GM21390 (cell line): ENCODE measurements at regions not wholly inside any gene's neighbourhood (a gene's known extent, or its start where the extent isn't known, plus 50 kb on each side); places are given as distances from the start of the nearest gene placed in this dataset.
"Not testable (repeated sequence)": the region's sequence is repeated elsewhere in the genome, so short reads cannot be mapped to it uniquely, and the experiment has no call there.

Experiments
- ATAC-seq: cut with Tn5 transposase; IDR thresholded peaks from one replicate; pipeline ENCODE4 v1.9.1; 2021; ENCODE audit not compliant: unreplicated experiment

DNA sequence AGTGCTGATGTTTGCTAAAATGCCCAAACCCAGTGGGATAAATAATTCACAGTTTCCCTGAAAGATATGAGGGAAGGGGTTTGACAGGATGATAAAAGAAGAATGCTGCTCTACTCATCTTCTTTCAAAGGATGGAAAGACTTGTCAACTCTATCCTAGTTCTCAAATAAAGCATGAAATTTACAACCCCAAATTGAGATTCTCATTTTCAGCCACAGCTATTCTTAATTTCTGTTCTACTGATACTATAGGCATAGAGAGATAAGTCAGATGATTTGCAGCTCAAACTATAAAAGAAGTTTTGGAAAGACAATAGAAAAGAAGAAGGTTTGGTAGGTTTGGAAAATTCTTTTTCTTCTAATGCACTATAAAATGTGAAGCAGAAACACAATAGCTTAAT lies 542.6 kb downstream of the CSNK1G3 start:
- ATAC-seq: peak; percentile 57

DNA sequence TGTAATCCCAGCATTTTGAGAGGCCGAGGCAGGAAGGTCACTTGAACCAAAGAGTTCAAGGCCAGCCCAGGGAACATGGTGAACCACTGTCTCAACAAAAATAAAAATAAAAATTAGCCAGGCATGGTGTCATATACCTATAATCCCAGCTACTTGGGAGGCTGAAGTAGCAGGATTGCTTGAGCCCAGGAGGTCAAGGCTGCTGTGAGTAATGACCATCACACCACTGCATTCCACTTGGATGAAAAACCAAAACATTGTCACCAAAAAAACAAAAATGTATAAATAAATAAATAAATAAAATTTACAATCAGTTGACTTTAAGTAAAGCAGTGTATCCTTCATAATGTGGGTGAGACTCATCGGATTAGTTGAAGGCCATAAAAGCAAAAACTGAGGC lies 541.4 kb downstream of the CSNK1G3 start:
- no peak for ATAC-seq

DNA sequence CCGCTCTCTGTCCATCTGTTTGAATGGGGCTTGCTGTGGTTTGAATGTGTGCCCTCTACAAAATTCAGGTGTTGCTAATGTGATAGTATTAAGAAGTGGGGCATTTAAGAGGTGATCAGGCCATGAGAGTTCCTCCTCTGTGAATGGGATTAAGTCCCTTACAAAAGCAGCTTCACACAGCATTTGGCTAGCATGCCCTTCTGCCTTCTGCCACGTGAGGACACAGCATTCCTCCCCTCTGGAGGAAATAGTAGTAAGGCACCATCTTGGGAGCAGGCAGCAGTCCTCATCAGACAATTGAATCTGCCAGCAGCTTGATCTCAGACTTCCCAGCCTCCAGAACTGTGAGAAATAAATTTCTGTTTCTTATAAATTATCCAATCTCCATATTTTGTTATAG lies 540.2 kb downstream of the CSNK1G3 start:
- ATAC-seq: no peak

DNA sequence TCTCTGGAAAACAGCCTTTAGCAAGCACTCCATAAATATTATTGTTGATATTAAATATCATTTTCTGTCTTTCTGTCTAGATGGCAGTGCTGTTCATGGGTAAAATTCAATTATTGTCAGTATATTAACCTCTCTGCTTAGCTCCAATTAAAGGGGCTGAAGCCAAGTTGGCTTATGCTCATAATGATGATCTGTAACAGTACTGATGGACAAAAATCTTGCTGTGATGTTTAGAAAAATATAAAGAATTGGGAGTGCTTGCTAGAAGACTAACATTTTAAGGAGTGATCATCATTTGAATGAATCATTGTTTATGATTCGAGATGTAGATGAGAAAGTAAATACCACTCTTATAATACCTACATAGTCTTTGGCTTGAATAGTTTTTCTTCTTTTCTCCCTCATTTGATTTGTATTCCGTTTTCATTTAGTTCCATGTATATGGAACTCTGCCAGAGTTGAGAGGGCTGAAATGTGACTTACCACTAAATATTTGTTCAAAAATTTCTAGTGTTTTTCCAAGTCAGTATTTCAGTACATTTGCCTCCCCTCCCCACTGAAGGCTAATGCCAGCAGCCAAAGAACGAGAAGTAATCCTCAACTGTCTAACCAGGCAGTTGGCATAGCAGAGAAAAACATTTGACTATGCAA lies 538.3 kb downstream of the CSNK1G3 start:
- no peak for ATAC-seq

DNA sequence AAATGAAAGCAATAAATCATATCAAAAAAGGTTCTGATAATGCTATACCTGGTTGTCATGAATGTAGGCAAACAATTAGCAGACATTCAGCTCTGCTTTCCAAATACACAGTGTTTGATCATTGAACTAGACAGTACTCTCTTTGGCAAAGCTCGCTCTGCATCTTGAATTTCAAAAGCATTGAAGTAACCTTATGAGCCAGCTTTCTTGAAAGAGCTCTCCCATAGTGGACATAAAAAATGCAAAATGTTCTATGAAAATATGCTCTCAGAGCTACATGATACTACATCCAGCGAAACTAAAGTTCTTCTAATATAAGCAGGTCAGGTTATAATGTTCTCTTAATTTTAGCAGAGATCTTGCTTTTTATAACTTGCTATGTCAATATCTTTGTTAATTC lies 533.4 kb downstream of the CSNK1G3 start:
- ATAC-seq: no peak

DNA sequence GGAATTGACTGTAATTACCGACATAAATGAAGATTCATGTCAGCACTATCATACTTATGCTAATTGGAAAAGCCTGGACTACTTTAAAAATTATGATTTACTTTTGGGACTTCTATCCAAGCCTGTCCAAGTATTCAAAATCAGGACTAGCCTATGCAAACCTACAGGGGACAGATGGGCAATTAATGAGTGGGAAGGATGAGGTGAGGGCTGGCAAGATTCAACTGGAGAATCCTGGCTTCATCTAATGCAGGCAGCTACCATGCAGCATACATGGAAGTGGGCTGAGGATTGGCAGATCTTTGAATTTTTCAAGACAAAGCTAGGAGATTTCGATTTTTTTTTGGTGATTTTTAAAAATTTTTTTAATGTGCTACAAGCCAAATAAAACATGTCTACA lies 532.6 kb downstream of the CSNK1G3 start:
- ATAC-seq: no peak

DNA sequence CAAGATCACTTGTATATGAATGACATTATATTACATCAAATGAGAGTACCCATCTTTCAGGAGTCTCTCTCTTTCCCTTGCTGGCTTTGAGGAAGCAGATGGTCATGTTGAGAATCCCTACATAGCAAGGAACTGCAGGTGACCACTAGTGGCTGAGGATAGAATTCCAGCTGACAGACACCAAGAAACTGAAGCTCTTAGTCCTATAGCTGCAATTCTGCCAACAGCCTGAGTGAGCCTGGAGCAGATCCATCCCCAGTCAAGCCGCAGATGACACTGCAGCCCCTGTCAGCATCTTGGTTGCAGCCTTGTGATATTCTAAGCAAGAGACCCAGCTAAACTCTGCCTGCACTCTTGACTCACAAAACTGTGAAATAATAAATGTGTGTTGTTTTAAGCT lies 531.5 kb downstream of the CSNK1G3 start:
- no peak for ATAC-seq

DNA sequence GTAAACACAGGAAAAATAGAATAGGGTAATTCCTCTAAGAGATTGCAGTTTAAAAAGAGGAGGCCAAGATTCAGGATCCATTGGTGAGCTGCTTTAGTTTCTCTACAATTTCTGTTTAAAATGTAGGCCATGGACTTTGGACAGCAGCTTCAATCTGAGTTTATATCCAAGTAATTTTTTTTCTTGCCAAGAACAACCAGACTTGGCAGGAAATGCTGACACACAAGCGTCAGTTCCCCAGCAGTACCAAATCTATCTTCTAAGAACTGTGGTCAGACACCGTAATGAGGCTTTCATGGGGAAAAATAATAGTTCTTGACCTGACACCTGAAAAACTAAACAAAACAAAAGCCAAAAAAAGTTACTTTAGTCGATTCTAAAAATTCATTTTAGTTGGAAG lies 528.8 kb downstream of the CSNK1G3 start:
- no peak for ATAC-seq

DNA sequence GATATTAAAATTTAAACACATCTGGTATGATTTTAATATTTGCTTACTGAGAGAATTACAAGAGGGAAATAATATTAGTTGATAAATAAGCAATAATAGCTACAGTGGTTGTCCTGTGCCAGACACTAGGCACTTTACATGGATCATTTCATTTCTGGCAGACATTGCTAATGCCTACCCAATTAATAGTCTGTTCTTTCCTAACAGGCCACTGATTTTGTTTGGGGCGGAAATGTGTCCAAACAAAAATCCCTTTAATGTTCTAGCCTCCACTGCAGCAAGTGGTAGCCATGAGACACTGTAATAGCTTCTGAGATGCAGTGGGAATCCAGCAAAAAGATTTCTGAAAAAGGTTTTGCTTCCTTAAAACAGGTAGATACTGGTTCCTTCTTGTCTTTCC lies 527.4 kb downstream of the CSNK1G3 start:
- no peak for ATAC-seq

DNA sequence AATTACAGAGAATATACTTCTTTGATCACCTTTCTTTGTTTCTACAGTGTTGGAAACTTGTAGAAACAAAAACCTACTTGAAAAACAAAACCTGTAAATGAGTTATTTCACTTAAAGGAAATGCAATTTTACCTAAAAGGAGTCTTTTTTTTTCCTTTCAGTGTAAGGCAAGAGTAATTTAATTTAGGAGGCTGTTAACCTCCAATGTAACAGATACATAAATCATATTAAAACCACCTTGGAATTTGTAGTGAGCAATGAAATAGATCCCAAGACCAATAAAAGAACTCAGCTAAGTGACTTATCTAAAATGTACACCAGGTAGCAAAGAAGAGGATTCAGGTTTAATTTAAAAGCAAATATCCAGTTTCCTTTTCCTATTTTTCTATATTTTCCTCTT lies 524.8 kb downstream of the CSNK1G3 start:
- ATAC-seq: no peak

DNA sequence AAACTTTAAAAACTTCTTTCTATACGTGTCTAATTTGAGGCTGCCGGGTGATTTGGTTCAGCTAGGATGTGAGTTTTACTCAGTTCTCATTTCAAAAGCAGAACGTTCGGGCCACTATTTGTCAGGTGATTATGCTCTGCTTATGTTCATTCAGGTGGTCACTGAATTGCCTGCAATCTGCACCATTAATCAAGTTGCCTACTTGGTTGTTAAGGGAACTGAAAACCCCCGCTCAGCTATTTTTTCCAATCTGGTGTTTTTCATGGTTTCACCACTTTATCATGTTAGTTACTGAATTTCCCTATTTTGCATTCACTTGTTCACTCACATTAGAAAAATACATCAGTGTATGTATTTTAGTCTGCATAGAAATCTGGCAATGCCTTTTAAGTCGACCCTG lies 523.0 kb downstream of the CSNK1G3 start:
- ATAC-seq: peak; percentile 98

DNA sequence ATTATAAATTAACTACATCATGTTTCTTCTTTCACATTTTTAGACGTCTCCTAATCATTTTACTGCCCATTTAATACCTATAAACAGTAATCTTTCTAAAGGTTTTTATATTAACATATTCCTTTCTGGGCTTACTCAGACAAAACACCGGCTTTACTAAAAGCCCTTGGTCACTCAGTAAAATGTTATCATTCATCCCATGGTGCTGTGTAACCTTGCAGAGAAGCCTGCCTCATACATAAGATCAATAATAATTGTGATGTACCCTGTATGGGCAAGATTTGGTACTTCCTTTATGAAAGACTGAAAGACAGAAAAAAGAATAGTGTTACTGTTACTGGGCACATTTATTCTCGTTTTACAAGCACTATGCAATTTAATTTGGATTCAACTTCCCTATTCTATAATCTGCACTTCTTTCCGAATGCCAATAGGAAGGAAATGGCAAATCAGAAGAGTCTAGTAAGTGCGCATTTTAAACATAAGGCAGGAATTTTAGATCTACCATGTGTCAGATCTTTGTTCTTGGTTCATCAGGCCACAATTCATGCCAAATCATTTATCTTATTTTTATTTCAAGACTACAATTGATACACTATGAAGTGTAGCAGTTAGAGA lies 522.2 kb downstream of the CSNK1G3 start:
- no peak for ATAC-seq

DNA sequence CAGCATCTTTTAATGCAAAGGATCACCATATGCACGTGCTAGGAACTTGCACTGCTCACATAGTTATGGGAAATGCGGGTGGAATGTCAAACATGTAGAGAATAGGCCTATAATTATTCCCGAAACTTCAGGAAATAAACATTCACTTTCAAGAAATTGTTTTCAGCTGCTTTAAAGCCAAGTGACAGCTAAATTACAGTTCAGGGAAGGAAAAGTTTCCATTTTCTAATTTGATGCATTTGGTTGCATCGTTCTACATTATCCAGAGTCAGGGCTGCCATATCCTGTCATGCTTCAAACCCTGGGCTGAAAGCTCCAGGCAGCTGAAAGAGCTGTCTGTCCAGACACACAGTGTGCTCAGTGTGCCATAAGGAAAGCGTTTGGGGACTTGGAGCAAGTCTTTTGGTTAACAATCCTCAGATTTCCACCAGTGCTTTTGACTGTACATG lies 518.1 kb downstream of the CSNK1G3 start:
- no peak for ATAC-seq

DNA sequence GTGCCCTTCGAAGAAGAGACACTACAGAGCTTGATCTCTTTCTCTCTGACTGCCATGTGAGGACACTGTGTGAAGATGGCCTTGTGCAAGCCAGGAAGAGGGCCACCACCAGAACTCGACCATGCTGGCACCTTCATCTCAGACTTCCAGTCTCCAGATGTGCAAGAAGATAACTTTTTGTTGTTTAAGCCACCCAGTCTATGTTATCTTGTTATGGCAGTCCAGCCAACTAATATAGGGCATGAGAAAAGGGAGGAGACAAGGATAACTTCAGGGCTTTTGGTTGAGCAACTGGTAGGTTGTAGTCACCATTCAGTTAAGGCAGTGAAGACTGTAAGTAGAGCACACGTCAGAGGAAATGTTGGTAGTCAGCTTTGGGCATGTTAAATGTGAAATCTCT lies 515.5 kb downstream of the CSNK1G3 start:
- ATAC-seq: no peak

DNA sequence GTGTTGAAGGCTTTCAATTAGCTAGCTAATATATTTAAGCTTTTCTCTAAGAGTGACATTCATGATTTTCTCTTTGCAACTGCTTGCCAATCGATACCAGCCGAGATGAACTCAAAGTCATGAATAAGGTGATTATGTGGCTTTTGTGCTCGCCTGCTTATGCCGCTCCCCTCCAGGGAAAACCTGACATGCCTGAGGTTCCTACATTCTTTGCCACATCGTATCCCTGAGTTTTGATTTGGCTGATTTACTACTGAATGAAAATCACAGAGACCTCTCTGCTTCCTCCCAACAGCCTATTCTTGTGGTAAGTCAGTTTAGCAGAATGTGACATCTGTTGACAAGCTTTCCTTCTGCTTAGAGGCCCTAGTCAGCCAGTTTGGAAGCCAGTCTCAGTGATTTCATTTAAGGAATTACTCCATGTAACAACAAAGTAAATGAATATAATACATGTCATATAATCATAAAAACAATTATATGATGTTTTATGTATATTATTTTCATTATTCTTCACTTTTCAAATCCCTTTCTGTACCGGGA lies 513.4 kb downstream of the CSNK1G3 start:
- no peak for ATAC-seq

DNA sequence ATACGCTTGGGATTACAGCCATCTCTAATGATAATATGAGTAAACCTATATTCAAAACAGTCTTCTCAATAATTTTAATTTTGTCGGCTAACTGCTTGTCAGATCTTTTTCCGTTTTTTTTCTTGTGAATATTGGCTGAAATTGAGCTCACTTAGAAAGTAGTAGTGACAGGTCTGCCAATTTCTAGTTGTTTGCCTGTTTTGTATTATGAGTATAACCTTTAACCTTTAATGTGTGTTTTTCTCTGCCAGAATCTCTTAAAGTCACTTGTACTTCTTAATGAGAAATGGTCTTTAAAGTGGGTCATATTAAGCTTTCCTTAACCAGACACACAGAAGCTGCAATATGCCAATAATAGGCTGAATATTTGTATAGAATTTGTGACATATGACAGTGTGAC lies 511.0 kb downstream of the CSNK1G3 start:
- no peak for ATAC-seq

DNA sequence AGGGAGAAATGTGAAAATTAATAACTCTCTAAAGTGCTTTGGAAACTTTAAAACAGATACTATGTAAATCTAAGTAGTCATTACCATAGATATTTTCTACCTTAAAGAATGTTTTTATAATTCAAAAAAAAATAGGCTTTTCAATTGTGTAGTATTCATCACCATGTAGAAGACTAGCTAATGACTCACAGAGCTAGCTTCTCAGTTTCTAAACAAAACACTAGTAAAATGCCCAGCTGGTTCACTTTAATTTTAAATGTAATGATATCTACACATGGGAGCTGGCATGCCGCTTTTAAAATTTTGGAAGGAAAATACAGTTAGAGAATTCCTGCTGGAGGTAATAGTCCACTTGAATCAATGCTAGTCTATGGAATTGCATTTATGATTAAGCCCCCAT lies 509.8 kb downstream of the CSNK1G3 start:
- no peak for ATAC-seq

DNA sequence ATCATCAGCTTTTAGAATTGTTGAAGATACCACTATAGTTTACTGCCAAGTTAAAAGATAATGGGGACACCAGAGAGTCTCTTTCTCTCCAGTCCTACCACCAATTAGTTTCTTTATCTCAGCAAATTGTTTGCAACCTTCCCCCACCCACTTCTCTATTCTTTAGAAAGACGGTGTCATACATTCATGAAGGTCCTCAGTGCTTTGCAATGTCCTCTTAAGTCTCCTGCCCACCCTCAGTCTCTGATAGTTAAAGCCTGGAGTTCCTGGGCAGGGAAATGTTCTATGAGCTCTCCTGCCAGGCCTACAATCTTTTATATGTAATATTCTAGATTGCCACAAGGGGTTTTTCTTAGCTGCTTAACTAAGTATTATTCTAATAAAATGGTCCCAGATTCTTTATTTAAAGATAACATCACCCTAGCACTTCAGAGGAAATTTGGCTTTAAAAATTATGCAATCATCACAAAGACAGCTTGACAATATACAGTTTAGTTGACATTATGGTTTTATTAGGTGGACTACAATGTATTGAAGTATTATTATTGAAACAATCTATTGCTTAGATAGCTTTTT lies 509.2 kb downstream of the CSNK1G3 start:
- no peak for ATAC-seq

DNA sequence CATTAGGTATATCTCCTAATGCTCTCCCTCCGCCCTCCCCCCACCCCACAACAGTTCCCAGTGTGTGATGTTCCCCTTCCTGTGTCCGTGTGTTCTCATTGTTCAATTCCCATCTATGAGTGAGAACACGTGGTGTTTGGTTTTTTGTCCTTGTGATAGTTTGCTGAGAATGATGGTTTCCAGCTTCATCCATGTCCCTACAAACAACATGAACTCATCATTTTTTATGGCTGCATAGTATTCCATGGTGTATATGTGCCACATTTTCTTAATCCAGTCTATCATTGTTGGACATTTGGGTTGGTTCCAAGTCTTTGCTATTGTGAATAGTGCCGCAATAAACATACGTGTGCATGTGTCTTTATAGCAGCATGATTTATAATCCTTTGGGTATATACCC lies 505.3 kb downstream of the CSNK1G3 start:
- not testable (repeated sequence) for ATAC-seq

DNA sequence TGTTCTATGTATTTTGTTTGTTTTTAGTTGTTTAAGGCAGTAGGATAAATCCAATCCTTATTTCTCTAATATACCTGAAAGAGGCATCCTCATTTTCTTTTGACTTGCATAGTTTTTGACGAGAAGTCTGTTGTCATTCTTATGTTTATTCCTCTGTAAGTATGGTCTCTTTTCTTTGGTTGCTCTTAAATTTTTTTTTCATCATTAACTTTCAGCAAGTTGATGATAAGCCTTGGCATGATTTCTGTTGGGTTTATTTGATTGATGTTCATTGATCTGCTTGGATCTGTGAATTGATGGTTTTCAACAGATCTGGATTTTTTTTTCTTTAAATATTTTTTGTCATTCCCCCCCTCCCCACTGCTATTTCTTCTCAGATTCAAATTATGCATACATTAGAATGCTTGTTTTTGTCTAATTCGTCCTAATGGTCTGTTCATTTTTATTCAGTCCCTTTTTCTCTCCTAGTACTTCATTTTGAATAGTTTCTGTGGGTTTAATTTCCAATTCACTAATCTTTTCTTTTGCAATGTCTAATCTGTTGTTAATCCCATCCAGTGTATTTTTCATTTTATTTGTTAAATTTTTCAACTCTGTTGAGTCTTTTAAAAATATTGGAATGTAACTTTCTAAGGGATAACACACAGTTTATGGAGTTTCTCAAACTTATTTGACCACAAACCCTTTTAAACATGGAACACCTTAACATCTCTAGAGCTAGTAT lies 495.9 kb downstream of the CSNK1G3 start:
- no peak for ATAC-seq

DNA sequence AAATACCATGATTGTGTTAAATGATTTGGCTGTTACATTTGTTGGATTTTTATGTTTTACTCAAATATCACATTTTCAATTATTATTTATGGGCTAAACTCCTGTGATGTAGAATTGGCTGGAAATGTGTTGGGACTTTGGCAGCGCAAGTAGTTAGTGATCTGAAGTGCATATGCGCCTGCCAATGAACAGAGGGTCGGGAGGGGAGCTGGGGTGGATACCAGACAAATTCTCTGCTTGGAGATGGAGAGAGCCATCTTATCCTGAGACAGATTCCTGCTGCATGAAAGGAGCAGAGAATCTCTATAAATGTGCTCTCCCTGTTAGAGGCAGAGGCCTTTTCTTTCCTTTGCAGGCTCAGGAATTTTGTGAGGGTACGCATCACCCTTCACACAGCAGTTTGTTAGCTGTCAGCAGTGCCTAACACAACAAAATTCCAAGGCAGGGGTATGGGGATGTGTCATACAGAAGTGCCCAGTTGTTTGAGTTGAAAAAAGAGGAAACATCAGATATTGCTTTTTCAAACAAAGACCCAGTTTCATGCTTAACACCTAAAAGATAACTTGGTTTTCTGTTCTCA lies 489.1 kb downstream of the CSNK1G3 start:
- no peak for ATAC-seq
